ENCODE measurements at regions not wholly inside any gene's neighbourhood (a gene's known extent, or its start where the extent isn't known, plus 50 kb on each side); places are given as distances from the start of the nearest gene placed in this dataset.

DNA sequence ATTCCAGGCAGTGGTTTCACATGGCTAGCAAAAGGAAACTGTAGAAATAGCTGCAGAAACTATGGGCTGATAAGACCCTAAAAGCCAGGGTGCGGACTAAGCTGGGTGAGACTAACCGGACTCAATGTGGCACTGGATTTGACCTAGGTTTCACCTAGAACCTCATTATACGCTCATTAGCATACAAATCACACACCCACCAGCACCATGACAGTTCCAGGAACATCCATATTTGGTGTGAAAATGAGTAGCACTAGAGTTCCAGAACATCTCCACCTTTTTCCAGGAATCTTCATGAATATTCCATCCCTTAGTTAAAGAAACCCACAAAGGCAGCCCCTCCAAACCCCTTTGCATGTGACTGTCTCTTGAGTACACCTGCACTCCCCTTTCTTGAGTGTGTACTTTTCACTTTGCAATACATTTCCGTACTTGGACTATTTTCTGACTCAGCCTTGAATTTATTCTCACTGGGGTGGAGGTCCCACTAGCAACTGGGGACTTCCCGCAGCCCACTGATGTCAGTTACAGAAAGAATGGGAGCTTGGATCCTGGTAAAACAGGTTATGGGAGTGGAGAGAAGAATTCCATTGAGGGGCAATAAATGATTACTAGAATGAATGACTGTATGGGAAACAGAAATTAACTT lies 58.0 kb upstream of the SPATA31C2 start:
- ATAC-seq (no peak), DNase-seq (no peak)
- H3K4me1 ChIP-seq = no peaks in the 10 kb centered on the region
- no peaks in the 10 kb centered on the region for H3K9me3 ChIP-seq
- TF ChIP-seq, protein P1, sequence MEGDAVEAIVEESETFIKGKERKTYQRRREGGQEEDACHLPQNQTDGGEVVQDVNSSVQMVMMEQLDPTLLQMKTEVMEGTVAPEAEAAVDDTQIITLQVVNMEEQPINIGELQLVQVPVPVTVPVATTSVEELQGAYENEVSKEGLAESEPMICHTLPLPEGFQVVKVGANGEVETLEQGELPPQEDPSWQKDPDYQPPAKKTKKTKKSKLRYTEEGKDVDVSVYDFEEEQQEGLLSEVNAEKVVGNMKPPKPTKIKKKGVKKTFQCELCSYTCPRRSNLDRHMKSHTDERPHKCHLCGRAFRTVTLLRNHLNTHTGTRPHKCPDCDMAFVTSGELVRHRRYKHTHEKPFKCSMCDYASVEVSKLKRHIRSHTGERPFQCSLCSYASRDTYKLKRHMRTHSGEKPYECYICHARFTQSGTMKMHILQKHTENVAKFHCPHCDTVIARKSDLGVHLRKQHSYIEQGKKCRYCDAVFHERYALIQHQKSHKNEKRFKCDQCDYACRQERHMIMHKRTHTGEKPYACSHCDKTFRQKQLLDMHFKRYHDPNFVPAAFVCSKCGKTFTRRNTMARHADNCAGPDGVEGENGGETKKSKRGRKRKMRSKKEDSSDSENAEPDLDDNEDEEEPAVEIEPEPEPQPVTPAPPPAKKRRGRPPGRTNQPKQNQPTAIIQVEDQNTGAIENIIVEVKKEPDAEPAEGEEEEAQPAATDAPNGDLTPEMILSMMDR (IDR thresholded peaks at IDR 0.05) = no peak
- no peaks in the 10 kb centered on the region for H3K27me3 ChIP-seq
- no peak overlapping the region for H3K27ac ChIP-seq
- H3K36me3 ChIP-seq = no peaks in the 10 kb centered on the region
- H3K4me3 ChIP-seq = no peak overlapping the region
- intact Hi-C loops (cut with DNase I) = no loop called here

DNA sequence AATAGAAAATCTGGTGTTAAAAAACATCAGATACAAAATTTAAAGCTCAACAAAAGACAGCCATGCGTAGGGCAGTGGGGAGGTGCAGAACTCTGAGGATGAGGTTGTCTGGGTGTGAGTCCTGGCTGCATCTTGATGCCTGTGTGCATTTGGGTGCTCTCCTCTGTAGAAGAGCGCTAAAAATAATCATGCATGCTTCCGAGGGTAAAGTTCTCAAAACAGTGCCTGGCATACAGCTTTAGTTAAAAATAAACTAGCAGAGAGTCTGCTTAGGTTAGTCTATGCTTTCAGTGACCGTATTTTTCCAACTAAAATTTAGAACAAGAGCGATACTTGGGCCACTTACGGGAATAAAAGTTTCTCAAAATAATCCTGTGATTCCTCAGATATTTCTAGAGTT lies 55.5 kb upstream of the SPATA31C2 start:
- H3K36me3 ChIP-seq = no peaks in the 10 kb centered on the region
- no peak overlapping the region for H3K4me3 ChIP-seq
- H3K9me3 ChIP-seq = no peaks in the 10 kb centered on the region
- ATAC-seq (no peak), DNase-seq (no peak)
- no peaks in the 10 kb centered on the region for H3K27me3 ChIP-seq
- intact Hi-C loops (cut with DNase I) = no loop called here
- TF ChIP-seq, protein P1 (IDR thresholded peaks at IDR 0.05) = no peak
- no peak overlapping the region for H3K27ac ChIP-seq
- H3K4me1 ChIP-seq = no peaks in the 10 kb centered on the region

DNA sequence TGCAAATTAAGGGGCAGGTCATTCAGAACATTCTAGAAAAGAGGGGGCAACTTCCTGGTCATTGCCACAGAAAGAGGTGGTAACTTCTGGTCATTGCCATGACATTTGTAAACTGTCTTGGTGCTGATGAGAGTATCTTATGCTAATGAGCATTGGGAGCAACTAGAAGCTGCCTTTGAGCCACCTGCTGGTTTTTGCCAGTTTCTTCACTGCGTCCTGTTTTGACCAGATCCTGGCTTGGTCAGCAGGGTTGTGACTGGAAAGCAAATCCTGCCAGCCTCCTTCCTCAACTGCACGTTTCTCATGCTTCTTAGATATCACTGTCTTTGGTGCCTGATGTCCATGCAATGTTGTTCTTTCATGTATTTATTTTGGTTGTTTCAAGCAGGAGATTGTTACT lies 53.2 kb upstream of the SPATA31C2 start:
- no peaks in the 10 kb centered on the region for H3K9me3 ChIP-seq
- TF ChIP-seq, protein P1 (IDR thresholded peaks at IDR 0.05) = no peak
- H3K27ac ChIP-seq = no peak overlapping the region
- no peaks in the 10 kb centered on the region for H3K27me3 ChIP-seq
- H3K36me3 ChIP-seq = no peaks in the 10 kb centered on the region
- no peak for ATAC-seq
- H3K4me3 ChIP-seq = no peak overlapping the region
- no peaks in the 10 kb centered on the region for H3K4me1 ChIP-seq
- intact Hi-C loops (cut with DNase I) = no loop called here
- no peak for DNase-seq

DNA sequence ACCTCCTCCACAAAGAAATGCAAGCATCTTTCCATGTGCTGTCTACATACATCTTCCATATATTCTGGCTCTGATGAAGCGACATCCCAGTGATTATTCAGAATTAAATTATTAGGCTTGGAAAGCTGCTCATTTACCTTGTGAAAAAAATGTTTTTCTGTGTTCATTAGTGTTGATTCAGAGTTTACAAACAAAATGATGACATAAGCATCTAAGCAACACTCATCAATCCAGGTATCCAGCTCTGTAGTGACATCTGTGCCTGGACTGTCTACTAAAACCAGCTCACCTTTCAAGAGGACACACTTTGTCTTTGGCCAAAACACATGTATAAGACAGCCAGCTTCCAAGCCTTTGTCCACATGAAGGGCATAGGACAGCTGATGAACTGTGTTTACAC lies 51.1 kb upstream of the SPATA31C2 start:
- Histone ChIP-seq H3K27ac (no peak overlapping the region), H3K4me3 (no peak overlapping the region), H3K9me3 (no peaks in the 10 kb centered on the region), H3K27me3 (no peaks in the 10 kb centered on the region), H3K4me1 (no peaks in the 10 kb centered on the region), H3K36me3 (no peaks in the 10 kb centered on the region)
- TF ChIP-seq, protein P1 (IDR thresholded peaks at IDR 0.05) = no peak
- intact Hi-C loops (cut with DNase I) = no loop called here
- ATAC-seq (no peak), DNase-seq (no peak)
